HCT116 (cell line): ENCODE measurements at regions not wholly inside any gene's neighbourhood (a gene's known extent, or its start where the extent isn't known, plus 50 kb on each side); places are given as distances from the start of the nearest gene placed in this dataset.

Experiments
- ATAC-seq: fragments of 200-7000 bp; cut with Tn5 transposase; 2 replicates; pipeline ENCODE4 v1.9.1; 2020; ENCODE audit warnings: mild to moderate bottlenecking, moderate library complexity
- BruUV-seq: library from RNA; stranded (reverse); fragments of 400-500 nt; replicated peaks from 2 replicates; lab custom pipeline; 2021; lab: Mats Ljungman, UMichigan
- CTCF ChIA-PET: fragments of 300-600 bp; sonication (Branson Sonifier 250); formaldehyde crosslinking; loops from one replicate; lab custom pipeline; 2021; ENCODE audit warnings: antibody characterized with exemption; lab: Charles Lee
- POLR2A ChIA-PET: fragments of 300-600, 350-600 bp; sonication (Branson Sonifier 250); formaldehyde crosslinking; loops from one replicate; lab custom pipeline; 2021; ENCODE audit warnings: antibody characterized with exemption; lab: Charles Lee
- RAD21 ChIA-PET, 2 experiments: fragments of 300-600 bp; sonication (Branson Sonifier 250); formaldehyde crosslinking; loops; one replicate each; lab custom pipeline; 2023; ENCODE audit warnings: low total read pairs in 2 of 2; ENCODE audit not compliant: uncharacterized antibody in 2 of 2, unreplicated experiment in 2 of 2, low non-redundant PET in 1 of 2; lab: Charles Lee
- DNase-seq: peaks from one replicate; pipeline ENCODE4 v3.0.0-alpha.2; 2010; ENCODE audit warnings: low read depth, low spot score
- H2AFZ ChIP-seq: fragments of 200-600 bp; shearing (Covaris generic), sonication (generic); 2 replicates; pipeline ENCODE4 v1.6.1; 2017; ENCODE audit warnings: low read depth, mixed run types, mixed read lengths, antibody characterized with exemption, low read length; ENCODE audit not compliant: poor library complexity, severe bottlenecking
- H3K27ac ChIP-seq: 2 replicates; pipeline ENCODE4 v1.5.1; 2012; ENCODE audit warnings: low read depth, low read length
- H3K27me3 ChIP-seq: fragments of 200-600 bp; sonication (generic); 2 replicates; pipeline ENCODE4 v1.6.1; 2016; ENCODE audit warnings: mixed run types, low read length, mixed read lengths; ENCODE audit not compliant: insufficient read depth
- H3K36me3 ChIP-seq, 2 experiments: fragments of 200-500 bp in 1 of 2; fragments of 200-600 bp in 1 of 2; sonication (Bioruptor generic) in 1 of 2; sonication (generic) in 1 of 2; 2 replicates each; pipeline versions ENCODE4 v1.5.1 to v1.6.1; 2014 to 2016; ENCODE audit warnings: low read length in 2 of 2, inconsistent platforms in 1 of 2, mixed read lengths in 1 of 2, mixed run types in 1 of 2; ENCODE audit not compliant: insufficient read depth in 2 of 2, control insufficient read depth in 1 of 2
- H3K4me1 ChIP-seq, 2 experiments: fragments of 200-600 bp in 1 of 2; sonication (generic) in 1 of 2; 2 replicates each; pipeline versions ENCODE4 v1.5.1 to v1.6.1; 2012 to 2017; ENCODE audit warnings: low read length in 2 of 2, inconsistent platforms in 1 of 2, mild to moderate bottlenecking in 1 of 2, mixed read lengths in 1 of 2, mixed run types in 1 of 2, moderate library complexity in 1 of 2; ENCODE audit not compliant: insufficient read depth in 2 of 2, control insufficient read depth in 1 of 2
- H3K4me2 ChIP-seq: fragments of 200-600 bp; sonication (generic); 2 replicates; pipeline ENCODE4 v1.6.1; 2017; ENCODE audit warnings: mixed run types, low read length, mixed read lengths
- H3K4me3 ChIP-seq, 2 experiments: fragments of 200-600 bp in 1 of 2; sonication (generic) in 1 of 2; replicated peaks in 1 of 2; 2 replicates each; pipeline ENCODE4 v1.5.1; 2011 to 2016; ENCODE audit warnings: low read length in 2 of 2, control low read depth in 1 of 2, low read depth in 1 of 2, mild to moderate bottlenecking in 1 of 2, mixed read lengths in 1 of 2, mixed run types in 1 of 2
- H3K79me2 ChIP-seq: fragments of 200-600 bp; sonication (generic); 2 replicates; pipeline ENCODE4 v1.6.1; 2017; ENCODE audit warnings: mild to moderate bottlenecking, mixed run types, low read length, moderate library complexity, mixed read lengths; ENCODE audit not compliant: insufficient read depth
- H3K9ac ChIP-seq: fragments of 200-600 bp; sonication (generic); 2 replicates; pipeline ENCODE4 v1.6.1; 2016; ENCODE audit warnings: low read length, mixed read lengths
- H3K9me2 ChIP-seq: fragments of 200-600 bp; sonication (generic), shearing (Covaris generic); 2 replicates; pipeline ENCODE4 v1.6.1; 2017; ENCODE audit warnings: mixed run types, mild to moderate bottlenecking, moderate library complexity; ENCODE audit not compliant: insufficient read depth
- H3K9me3 ChIP-seq, 2 experiments: fragments of 200-500 bp in 1 of 2; fragments of 200-600 bp in 1 of 2; sonication (Bioruptor generic) in 1 of 2; sonication (generic) in 1 of 2; 2 replicates each; pipeline ENCODE4 v1.6.1; 2014 to 2017; ENCODE audit warnings: low read length in 2 of 2, mixed read lengths in 2 of 2, inconsistent platforms in 1 of 2, low read depth in 1 of 2, mild to moderate bottlenecking in 1 of 2, mixed run types in 1 of 2, moderate library complexity in 1 of 2; ENCODE audit not compliant: control insufficient read depth in 1 of 2, insufficient read depth in 1 of 2
- H4K20me1 ChIP-seq: fragments of 200-600 bp; sonication (generic), shearing (Covaris generic); 2 replicates; pipeline ENCODE4 v1.6.1; 2017; ENCODE audit warnings: mixed run types, mild to moderate bottlenecking, moderate library complexity; ENCODE audit not compliant: insufficient read depth
- CBX3 ChIP-seq: IDR thresholded peaks from 2 replicates; pipeline ENCODE4 v1.6.1; 2012; ENCODE audit warnings: low read depth
- CEBPB ChIP-seq: IDR thresholded peaks from 2 replicates; pipeline ENCODE4 v1.6.1; 2012; ENCODE audit warnings: low read depth
- EGR1 ChIP-seq: IDR thresholded peaks from 2 replicates; pipeline ENCODE4 v1.6.1; 2012; ENCODE audit warnings: low read depth
- ELF1 ChIP-seq: IDR thresholded peaks from 2 replicates; pipeline ENCODE4 v1.6.1; 2012; ENCODE audit warnings: low read depth, borderline replicate concordance
- EZH2phosphoT487 ChIP-seq: fragments of 200-600 bp; IDR thresholded peaks from 2 replicates; pipeline ENCODE4 v1.6.1; 2018; ENCODE audit warnings: antibody characterized with exemption, borderline replicate concordance
- JUND ChIP-seq: IDR thresholded peaks from 2 replicates; pipeline ENCODE4 v1.6.1; 2012
- POLR2A ChIP-seq: IDR thresholded peaks from 2 replicates; pipeline ENCODE4 v1.7.0; 2011; ENCODE audit warnings: borderline replicate concordance; ENCODE audit not compliant: insufficient read depth, insufficient read length; ENCODE audit errors: extremely low read depth
- POLR2AphosphoS5 ChIP-seq: IDR thresholded peaks from 2 replicates; pipeline ENCODE4 v1.6.1; 2011; ENCODE audit warnings: mild to moderate bottlenecking, low read depth, low read length, moderate library complexity
- RAD21 ChIP-seq: IDR thresholded peaks from 2 replicates; pipeline ENCODE4 v1.6.1; 2012; ENCODE audit warnings: low read depth, mild to moderate bottlenecking
- REST ChIP-seq: IDR thresholded peaks from 2 replicates; pipeline ENCODE4 v1.6.1; 2012; ENCODE audit warnings: low read depth
- SIN3A ChIP-seq: IDR thresholded peaks from 2 replicates; pipeline ENCODE4 v1.6.1; 2012; ENCODE audit warnings: low read depth
- SP1 ChIP-seq: IDR thresholded peaks from 2 replicates; pipeline ENCODE4 v1.6.1; 2012; ENCODE audit warnings: low read depth
- SRF ChIP-seq: IDR thresholded peaks from 2 replicates; pipeline ENCODE4 v1.6.1; 2012; ENCODE audit warnings: low read depth
- TCF7L2 ChIP-seq: IDR thresholded peaks from 2 replicates; pipeline ENCODE4 v1.7.0; 2011; ENCODE audit warnings: borderline replicate concordance, inconsistent platforms; ENCODE audit not compliant: insufficient read depth, insufficient read length; ENCODE audit errors: extremely low read depth
- YY1 ChIP-seq: IDR thresholded peaks from 2 replicates; pipeline ENCODE4 v1.6.1; 2011; ENCODE audit warnings: low read length, low read depth, moderate library complexity, mild to moderate bottlenecking; ENCODE audit not compliant: insufficient replicate concordance; ENCODE audit errors: extremely low read depth
- ZBTB33 ChIP-seq: IDR thresholded peaks from 2 replicates; pipeline ENCODE4 v1.6.1; 2011; ENCODE audit warnings: mild to moderate bottlenecking, low read length, moderate library complexity; ENCODE audit not compliant: insufficient replicate concordance; ENCODE audit errors: extremely low read depth
- ZFX ChIP-seq: fragments of 450-650 bp; IDR thresholded peaks from 2 replicates; pipeline ENCODE4 v1.6.1; 2017
- ZNF274 ChIP-seq: fragments of 200-500 bp; sonication (Bioruptor generic); IDR thresholded peaks from 2 replicates; pipeline ENCODE4 v1.6.1; 2014; ENCODE audit warnings: mild to moderate bottlenecking, low read depth, low read length, inconsistent platforms
- intact Hi-C: fragments of 100-400 bp; cut with micrococcal nuclease; formaldehyde crosslinking; loops from 2 replicates; pipeline ENCODE4 v1.10.0; 2022
- TF ChIP-seq, protein P1 (sequence below), 3 experiments: fragments of 200-600 bp in 1 of 3; sonication (generic) in 1 of 3; IDR thresholded peaks in 2 of 3; conservative IDR thresholded peaks in 1 of 3; 2 replicates each; pipeline ENCODE4 v1.5.1; 2012 to 2017; ENCODE audit warnings: low read depth in 2 of 3, low read length in 2 of 3, antibody characterized with exemption in 1 of 3, borderline replicate concordance in 1 of 3, control low read depth in 1 of 3, mild to moderate bottlenecking in 1 of 3, mixed read lengths in 1 of 3, mixed run types in 1 of 3, moderate library complexity in 1 of 3; ENCODE audit not compliant: insufficient read depth in 1 of 3
- TF ChIP-seq, protein P2 (sequence below): IDR thresholded peaks from 2 replicates; pipeline ENCODE4 v1.6.1; 2012

GRCh38 chr1:240014051-240014450, 77.6 kb upstream of the FMN2 start:
- Histone ChIP-seq H3K4me1 (no peaks in the 10 kb centered on the region), H3K4me2 (no peak overlapping the region), H2AFZ (no peak overlapping the region), H3K4me3 (no peak overlapping the region), H3K36me3 (no peaks in the 10 kb centered on the region), H3K79me2 (no peaks in the 10 kb centered on the region), H3K9ac (no peak overlapping the region), H3K9me2 (no peaks in the 10 kb centered on the region), H4K20me1 (no peaks in the 10 kb centered on the region), H3K27ac (no peak overlapping the region), H3K27me3 (no peaks in the 10 kb centered on the region), H3K9me3 (peaks cover 0 to 22% of the 10 kb centered on the region in 2 experiments; a peak in 3 of 4 replicates)
- intact Hi-C loops, result no loop called here
- CTCF ChIA-PET, result no interaction called here
- POLR2A ChIA-PET, result no interaction called here
- BruUV-seq, result no TSS peak
- RAD21 ChIA-PET, result no interaction called here
- TF ChIP-seq SP1, result no peak
- no peak for TF ChIP-seq ZBTB33
- no peak for TF ChIP-seq TCF7L2
- no peak for TF ChIP-seq CEBPB
- TF ChIP-seq EGR1, result no peak
- TF ChIP-seq, protein P1, sequence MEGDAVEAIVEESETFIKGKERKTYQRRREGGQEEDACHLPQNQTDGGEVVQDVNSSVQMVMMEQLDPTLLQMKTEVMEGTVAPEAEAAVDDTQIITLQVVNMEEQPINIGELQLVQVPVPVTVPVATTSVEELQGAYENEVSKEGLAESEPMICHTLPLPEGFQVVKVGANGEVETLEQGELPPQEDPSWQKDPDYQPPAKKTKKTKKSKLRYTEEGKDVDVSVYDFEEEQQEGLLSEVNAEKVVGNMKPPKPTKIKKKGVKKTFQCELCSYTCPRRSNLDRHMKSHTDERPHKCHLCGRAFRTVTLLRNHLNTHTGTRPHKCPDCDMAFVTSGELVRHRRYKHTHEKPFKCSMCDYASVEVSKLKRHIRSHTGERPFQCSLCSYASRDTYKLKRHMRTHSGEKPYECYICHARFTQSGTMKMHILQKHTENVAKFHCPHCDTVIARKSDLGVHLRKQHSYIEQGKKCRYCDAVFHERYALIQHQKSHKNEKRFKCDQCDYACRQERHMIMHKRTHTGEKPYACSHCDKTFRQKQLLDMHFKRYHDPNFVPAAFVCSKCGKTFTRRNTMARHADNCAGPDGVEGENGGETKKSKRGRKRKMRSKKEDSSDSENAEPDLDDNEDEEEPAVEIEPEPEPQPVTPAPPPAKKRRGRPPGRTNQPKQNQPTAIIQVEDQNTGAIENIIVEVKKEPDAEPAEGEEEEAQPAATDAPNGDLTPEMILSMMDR (IDR thresholded peaks at IDR 0.05 in 2 of 3, conservative IDR thresholded peaks at IDR 0.05 in 1 of 3; ENCODE audit: borderline replicate concordance in 1 of 3, insufficient read depth in 1 of 3, low read depth in 2 of 3, low read length in 2 of 3), result no peak
- TF ChIP-seq SRF, result no peak
- no peak for TF ChIP-seq RAD21
- TF ChIP-seq POLR2A, result no peak
- no peak for TF ChIP-seq JUND
- TF ChIP-seq CBX3, result no peak
- no peak for TF ChIP-seq YY1
- no peak for TF ChIP-seq ZNF274
- TF ChIP-seq POLR2AphosphoS5, result no peak
- TF ChIP-seq SIN3A, result no peak
- TF ChIP-seq, protein P2, sequence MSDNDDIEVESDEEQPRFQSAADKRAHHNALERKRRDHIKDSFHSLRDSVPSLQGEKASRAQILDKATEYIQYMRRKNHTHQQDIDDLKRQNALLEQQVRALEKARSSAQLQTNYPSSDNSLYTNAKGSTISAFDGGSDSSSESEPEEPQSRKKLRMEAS, result no peak
- no peak for TF ChIP-seq ELF1
- TF ChIP-seq EZH2phosphoT487, result no peak
- TF ChIP-seq REST, result no peak
- TF ChIP-seq ZFX, result no peak
- DNase-seq (no peak), ATAC-seq (no peak)
